ENCODE measurements at regions not wholly inside any gene's neighbourhood (a gene's known extent, or its start where the extent isn't known, plus 50 kb on each side); places are given as distances from the start of the nearest gene placed in this dataset.

- no peak overlapping the region for H3K27ac ChIP-seq
- TF ChIP-seq ZFX (IDR thresholded peaks at IDR 0.05) (no peak), CTCF (conservative IDR thresholded peaks at IDR 0.05) (no peak)
These were observed 230.7 kb downstream of the CBLN4 start for GRCh38 chr20:55774628-55775027.

DNA sequence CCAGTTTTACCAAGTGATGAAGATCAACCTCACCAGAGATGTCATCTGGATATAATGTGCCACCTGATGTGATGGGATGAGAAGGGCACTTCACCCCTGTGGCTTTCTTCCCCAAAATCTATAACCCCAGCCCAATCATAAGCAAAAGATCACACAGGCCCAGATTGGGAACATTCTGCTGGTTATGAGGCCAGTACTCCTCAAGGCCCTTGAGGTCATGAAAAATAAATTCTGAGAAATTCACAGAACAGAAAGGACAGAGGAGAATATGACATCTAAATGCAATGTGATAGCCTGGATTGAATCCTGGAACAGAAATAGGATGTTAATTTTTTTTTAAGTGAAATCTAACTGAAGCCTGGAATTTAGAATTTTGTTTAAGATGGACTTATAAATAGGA lies 243.5 kb downstream of the CBLN4 start:
- no peak overlapping the region for H3K27ac ChIP-seq
- TF ChIP-seq ZFX (IDR thresholded peaks at IDR 0.05), result no peak
- no peak for TF ChIP-seq CTCF (conservative IDR thresholded peaks at IDR 0.05)

DNA sequence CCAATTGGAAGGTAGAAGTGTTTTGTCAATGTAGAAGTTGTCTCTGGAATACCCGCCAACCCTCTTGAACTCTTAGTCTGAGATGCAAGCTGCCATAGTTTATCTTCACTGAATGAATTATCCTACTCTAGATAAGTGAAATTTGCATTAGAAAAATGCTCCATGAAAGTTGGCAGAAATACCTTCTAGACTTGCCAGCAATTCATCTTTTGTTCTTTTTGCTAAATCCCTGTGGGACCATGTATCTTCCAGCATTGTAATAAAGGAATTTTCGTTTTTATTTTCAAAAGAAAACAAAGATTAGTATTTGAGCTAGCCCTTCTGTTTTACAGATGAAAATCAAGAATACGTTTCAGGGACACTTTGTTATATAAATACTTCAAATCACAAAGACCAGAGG lies 244.2 kb downstream of the CBLN4 start:
- no peak overlapping the region for H3K27ac ChIP-seq
- TF ChIP-seq CTCF (conservative IDR thresholded peaks at IDR 0.05), result no peak
- TF ChIP-seq ZFX (IDR thresholded peaks at IDR 0.05), result no peak

DNA sequence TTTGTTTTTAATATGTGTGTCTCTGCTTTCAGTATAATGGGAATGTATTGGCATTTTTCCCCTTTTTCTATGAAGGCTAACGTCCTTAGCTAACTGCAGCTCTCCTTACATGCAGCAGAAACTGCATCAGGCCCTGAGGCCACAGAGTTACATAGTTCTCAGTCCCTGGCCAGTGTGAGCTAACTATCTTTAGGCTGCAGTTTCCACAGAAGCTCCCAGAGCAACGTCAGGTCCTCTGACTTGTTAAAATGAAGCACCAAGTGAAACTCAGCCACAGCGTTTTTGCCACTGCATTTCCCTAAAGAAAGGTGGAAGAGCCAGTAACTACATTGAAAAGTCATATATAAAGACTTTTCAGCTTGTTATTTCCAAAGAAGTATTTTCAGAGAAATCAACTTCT lies 244.7 kb downstream of the CBLN4 start:
- TF ChIP-seq CTCF (conservative IDR thresholded peaks at IDR 0.05) (no peak), ZFX (IDR thresholded peaks at IDR 0.05) (no peak)

DNA sequence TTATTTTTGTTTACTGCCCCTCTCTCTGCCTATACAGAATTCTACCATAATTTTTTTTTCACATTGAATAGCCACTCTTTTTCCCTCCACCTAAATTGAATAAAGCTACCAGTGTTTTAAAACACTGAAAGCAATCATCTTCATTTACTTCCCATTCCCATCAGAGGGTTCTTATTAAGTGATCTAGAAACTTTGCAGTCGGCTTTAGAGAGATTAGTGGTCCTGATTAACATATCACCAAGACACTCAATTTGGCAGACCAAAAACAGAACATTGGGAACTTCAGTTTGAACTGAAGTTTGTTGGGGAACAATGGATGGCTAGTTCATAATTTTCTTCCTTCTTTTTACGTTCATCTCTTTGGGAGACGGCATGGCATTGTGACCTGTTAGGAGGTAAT lies 249.5 kb downstream of the CBLN4 start:
- H3K27ac ChIP-seq, result no peak overlapping the region
- TF ChIP-seq CTCF (conservative IDR thresholded peaks at IDR 0.05), result no peak
- TF ChIP-seq ZFX (IDR thresholded peaks at IDR 0.05), result no peak

More for the DNA sequence above, 244.7 kb downstream of the CBLN4 start:
- no peak overlapping the region for H3K27ac ChIP-seq

- H3K27ac ChIP-seq, result no peak overlapping the region
- TF ChIP-seq ZFX (IDR thresholded peaks at IDR 0.05) (no peak), CTCF (conservative IDR thresholded peaks at IDR 0.05) (no peak)
These were observed 249.9 kb downstream of the CBLN4 start for GRCh38 chr20:55755411-55755810.

DNA sequence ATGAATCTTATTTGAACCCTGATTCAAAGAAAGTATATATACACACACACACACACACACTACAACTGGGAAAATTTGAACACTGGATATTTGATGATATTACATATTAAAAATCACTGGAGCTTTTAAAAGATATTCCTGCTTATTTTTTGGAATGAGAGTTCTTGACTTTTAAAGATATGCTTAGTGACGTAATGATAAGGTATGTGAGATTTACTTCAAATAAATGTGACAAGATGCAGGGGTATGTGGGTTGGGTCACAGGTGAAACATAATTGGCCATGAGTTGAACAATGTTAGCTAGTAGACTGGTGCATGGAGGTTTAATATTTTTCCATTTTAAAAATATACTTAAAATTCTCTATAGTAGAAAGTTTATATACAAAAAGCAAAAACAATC lies 258.6 kb downstream of the CBLN4 start:
- TF ChIP-seq CTCF (conservative IDR thresholded peaks at IDR 0.05) (no peak), ZFX (IDR thresholded peaks at IDR 0.05) (no peak)
- no peak overlapping the region for H3K27ac ChIP-seq
